ENCODE measurements at regions not wholly inside any gene's neighbourhood (a gene's known extent, or its start where the extent isn't known, plus 50 kb on each side); places are given as distances from the start of the nearest gene placed in this dataset.

DNA sequence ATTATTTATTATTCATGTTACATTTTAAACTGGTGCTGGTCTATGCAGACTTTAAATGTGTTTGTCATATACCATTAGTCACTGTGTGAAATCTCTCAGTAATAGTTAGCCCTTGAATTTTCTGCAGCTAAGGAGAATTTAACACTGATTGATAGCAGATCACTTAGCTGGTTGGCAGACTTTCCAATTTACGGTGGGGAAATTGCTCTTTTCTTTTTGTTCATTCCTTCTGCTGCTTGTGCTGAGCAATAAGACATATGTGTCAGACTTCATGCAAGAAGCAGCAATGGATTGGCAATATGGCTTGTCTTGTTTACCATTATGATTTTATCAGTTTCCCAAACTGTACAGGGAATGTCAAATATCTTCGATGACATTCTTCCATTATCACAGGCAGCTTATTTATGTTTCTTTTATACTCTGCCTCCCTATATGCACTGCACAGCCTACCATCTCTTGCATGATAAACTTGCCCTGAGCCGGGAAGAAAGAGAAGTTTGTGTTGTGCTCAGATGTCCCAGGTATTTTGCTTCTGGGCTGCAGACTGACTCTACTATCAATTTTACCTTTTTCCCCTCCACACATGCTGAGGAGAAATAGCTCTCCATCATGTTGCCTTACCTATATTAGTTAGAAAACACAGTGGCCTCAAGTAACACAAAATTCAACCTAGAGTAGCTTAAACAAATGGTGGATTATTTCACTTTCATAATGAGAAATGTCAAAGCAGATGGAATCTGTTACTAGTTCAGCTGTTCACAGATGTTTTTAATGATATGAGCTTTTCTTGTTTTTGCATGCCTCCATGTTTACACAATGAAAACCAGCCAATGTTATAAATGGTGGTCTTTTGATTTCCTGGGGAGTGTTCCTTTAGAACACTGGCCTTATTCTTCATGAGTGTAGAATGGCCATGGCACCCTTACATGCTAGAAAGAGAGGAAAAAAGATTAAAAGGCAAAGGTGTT lies 968.1 kb upstream of the GOT2 start:
- Histone ChIP-seq H3K27ac (no peak overlapping the region), H3K27me3 (ENCODE audit: insufficient read depth, low read depth, severe bottlenecking) (no peaks in the 10 kb centered on the region), H3K36me3 (no peaks in the 10 kb centered on the region), H3K9me3 (ENCODE audit: severe bottlenecking) (no peaks in the 10 kb centered on the region), H3K4me3 (ENCODE audit: low read depth, low read length) (no peak overlapping the region)
- DNase-seq: no peak
- TF ChIP-seq, protein P1, sequence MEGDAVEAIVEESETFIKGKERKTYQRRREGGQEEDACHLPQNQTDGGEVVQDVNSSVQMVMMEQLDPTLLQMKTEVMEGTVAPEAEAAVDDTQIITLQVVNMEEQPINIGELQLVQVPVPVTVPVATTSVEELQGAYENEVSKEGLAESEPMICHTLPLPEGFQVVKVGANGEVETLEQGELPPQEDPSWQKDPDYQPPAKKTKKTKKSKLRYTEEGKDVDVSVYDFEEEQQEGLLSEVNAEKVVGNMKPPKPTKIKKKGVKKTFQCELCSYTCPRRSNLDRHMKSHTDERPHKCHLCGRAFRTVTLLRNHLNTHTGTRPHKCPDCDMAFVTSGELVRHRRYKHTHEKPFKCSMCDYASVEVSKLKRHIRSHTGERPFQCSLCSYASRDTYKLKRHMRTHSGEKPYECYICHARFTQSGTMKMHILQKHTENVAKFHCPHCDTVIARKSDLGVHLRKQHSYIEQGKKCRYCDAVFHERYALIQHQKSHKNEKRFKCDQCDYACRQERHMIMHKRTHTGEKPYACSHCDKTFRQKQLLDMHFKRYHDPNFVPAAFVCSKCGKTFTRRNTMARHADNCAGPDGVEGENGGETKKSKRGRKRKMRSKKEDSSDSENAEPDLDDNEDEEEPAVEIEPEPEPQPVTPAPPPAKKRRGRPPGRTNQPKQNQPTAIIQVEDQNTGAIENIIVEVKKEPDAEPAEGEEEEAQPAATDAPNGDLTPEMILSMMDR (IDR thresholded peaks at IDR 0.05; ENCODE audit: low read depth, low read length): no peak

DNA sequence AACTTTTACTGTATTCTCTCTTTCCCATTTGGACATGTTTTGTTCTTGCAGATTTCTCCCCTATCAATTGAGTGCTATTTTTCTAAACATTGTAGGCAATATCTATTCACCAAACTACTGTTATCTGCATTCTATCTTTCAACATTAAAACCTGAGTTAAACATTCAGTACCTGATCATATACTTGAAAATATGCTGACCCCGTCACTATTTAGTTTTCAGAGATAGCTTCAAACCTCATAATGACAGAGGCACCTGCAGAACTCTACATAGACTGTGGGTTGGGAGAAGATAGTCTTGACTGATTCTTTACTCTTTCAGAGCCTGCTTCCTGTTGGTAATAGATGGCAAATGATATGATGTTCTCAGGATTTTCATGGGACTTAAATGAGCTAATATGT lies 965.7 kb upstream of the GOT2 start:
- Histone ChIP-seq H3K4me3 (ENCODE audit: low read depth, low read length) (no peak overlapping the region), H3K36me3 (no peaks in the 10 kb centered on the region), H3K9me3 (ENCODE audit: severe bottlenecking) (no peaks in the 10 kb centered on the region), H3K27me3 (ENCODE audit: insufficient read depth, low read depth, severe bottlenecking) (no peaks in the 10 kb centered on the region), H3K27ac (no peak overlapping the region)
- no peak for DNase-seq
- TF ChIP-seq, protein P1 (IDR thresholded peaks at IDR 0.05; ENCODE audit: low read depth, low read length): no peak

DNA sequence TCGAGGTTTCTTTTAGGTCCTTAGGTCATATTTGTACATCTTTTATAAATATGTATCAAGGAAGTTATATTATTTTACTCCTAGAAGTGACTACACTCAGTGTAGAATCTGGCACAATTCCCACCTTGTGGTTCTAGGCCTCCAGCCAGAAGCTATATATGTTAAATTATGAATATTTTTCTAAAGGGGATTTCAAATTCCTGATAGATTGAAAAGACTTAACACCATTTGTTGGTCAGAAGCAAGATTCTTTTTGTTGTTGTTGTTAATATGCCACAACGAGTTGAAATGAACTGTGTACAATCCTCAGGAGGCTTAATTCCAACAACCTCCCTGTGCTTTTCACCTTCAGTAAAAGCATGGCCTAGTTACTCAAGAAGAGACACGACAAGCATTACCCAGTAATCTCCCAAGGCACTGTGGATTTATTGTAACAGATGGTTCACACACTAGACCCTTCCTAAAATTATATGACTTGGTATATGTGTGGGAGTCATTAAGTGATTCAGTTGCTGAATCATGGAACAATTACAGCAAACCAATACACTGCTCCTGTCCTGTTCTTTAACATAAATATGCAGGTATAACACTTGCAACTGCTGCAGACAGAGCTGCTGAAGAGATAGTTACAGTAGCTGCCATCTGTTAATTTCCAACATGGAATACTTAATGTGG lies 964.4 kb upstream of the GOT2 start:
- TF ChIP-seq, protein P1 (IDR thresholded peaks at IDR 0.05; ENCODE audit: low read depth, low read length): no peak
- Histone ChIP-seq H3K27me3 (ENCODE audit: insufficient read depth, low read depth, severe bottlenecking) (no peaks in the 10 kb centered on the region), H3K9me3 (ENCODE audit: severe bottlenecking) (no peaks in the 10 kb centered on the region), H3K36me3 (no peaks in the 10 kb centered on the region), H3K4me3 (ENCODE audit: low read depth, low read length) (no peak overlapping the region), H3K27ac (no peak overlapping the region)
- peak; percentile 9 for DNase-seq

DNA sequence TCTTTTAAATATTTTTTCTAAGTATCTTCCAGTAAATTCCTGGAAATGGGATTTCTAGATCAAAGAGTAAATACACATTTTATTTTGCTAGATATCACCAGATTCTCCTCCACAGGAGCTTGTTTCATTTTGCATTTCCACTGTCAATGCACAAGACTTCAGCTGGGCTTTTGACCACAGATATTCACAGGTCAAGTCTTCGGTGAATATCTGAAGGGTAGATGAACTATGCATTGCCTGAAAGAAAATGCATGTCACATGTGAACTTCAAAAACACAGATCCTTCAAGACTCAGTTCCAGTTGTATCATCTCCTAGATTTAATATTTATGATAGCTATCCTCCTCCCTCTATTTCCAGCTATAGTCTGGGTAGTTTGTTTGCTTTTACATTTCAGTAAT lies 963.6 kb upstream of the GOT2 start:
- H3K4me3 ChIP-seq (ENCODE audit: low read depth, low read length): no peak overlapping the region
- no peaks in the 10 kb centered on the region for H3K9me3 ChIP-seq (ENCODE audit: severe bottlenecking)
- no peak overlapping the region for H3K27ac ChIP-seq
- TF ChIP-seq, protein P1 (IDR thresholded peaks at IDR 0.05; ENCODE audit: low read depth, low read length): no peak
- H3K27me3 ChIP-seq (ENCODE audit: insufficient read depth, low read depth, severe bottlenecking): no peaks in the 10 kb centered on the region
- DNase-seq: no peak
- H3K36me3 ChIP-seq: no peaks in the 10 kb centered on the region

DNA sequence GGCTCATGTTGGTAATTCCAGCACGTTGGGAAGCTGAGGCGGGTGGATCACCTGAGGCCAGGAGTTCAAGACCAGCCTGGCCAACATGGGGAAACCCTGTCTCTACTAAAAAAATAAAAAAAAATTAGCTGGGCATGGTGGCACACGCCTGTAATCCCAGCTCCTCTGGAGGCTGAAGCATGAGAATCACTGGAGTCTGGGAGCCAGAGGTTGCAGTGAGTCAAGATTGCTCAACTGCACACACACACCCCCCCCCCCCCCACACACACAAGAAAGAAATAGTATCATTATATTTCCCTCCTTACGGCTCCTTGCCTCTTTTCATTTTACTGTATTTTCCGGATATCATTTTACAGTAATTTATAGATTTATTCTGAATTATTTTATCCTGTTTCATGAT lies 963.1 kb upstream of the GOT2 start:
- TF ChIP-seq, protein P1 (IDR thresholded peaks at IDR 0.05; ENCODE audit: low read depth, low read length): no peak
- H3K4me3 ChIP-seq (ENCODE audit: low read depth, low read length): no peak overlapping the region
- H3K36me3 ChIP-seq: no peaks in the 10 kb centered on the region
- no peaks in the 10 kb centered on the region for H3K27me3 ChIP-seq (ENCODE audit: insufficient read depth, low read depth, severe bottlenecking)
- no peak for DNase-seq
- H3K27ac ChIP-seq: no peak overlapping the region
- H3K9me3 ChIP-seq (ENCODE audit: severe bottlenecking): no peaks in the 10 kb centered on the region

Data from WERI-Rb-1 (cell line).